ENCODE measurements at regions not wholly inside any gene's neighbourhood (a gene's known extent, or its start where the extent isn't known, plus 50 kb on each side); places are given as distances from the start of the nearest gene placed in this dataset.

- no peak for DNase-seq (ENCODE audit: extremely low read depth, low read depth)
- TF ChIP-seq, protein P1, sequence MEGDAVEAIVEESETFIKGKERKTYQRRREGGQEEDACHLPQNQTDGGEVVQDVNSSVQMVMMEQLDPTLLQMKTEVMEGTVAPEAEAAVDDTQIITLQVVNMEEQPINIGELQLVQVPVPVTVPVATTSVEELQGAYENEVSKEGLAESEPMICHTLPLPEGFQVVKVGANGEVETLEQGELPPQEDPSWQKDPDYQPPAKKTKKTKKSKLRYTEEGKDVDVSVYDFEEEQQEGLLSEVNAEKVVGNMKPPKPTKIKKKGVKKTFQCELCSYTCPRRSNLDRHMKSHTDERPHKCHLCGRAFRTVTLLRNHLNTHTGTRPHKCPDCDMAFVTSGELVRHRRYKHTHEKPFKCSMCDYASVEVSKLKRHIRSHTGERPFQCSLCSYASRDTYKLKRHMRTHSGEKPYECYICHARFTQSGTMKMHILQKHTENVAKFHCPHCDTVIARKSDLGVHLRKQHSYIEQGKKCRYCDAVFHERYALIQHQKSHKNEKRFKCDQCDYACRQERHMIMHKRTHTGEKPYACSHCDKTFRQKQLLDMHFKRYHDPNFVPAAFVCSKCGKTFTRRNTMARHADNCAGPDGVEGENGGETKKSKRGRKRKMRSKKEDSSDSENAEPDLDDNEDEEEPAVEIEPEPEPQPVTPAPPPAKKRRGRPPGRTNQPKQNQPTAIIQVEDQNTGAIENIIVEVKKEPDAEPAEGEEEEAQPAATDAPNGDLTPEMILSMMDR (IDR thresholded peaks at IDR 0.05; ENCODE audit: low read depth, low read length): no peak
Measured at GRCh38 chr7:85950418-85950817, 693.3 kb upstream of the GRM3 start.

- TF ChIP-seq, protein P1 (IDR thresholded peaks at IDR 0.05; ENCODE audit: low read depth, low read length): no peak
- DNase-seq (ENCODE audit: extremely low read depth, low read depth): no peak
Measured at GRCh38 chr7:85947767-85948166, 695.9 kb upstream of the GRM3 start.

DNA sequence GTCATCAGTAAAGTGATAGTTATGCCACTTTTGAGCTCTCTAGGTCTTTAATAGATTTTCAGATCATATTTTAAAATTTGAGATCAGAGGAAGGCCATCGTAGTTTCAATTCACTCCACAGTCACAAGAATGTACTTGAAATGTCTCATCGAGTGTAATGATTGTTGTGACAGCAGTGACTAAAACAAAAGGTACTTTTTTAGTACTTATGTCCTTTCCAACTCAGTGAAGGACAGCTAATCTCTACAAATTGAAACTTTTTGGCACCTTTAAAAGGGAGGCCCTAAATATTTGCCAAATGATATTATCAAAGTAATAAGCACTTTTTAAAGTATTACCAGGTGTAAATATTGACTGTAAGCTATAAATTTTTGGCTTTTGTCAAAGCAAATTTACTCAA, 702.9 kb upstream of the GRM3 start:
- no peak for DNase-seq (ENCODE audit: extremely low read depth, low read depth)
- TF ChIP-seq, protein P1 (IDR thresholded peaks at IDR 0.05; ENCODE audit: low read depth, low read length): no peak

GRCh38 chr7:85931919-85932318, 711.8 kb upstream of the GRM3 start:
- no peak for DNase-seq (ENCODE audit: extremely low read depth, low read depth)
- TF ChIP-seq, protein P1 (IDR thresholded peaks at IDR 0.05; ENCODE audit: low read depth, low read length): no peak

- TF ChIP-seq, protein P1 (IDR thresholded peaks at IDR 0.05; ENCODE audit: low read depth, low read length): no peak
- DNase-seq (ENCODE audit: extremely low read depth, low read depth): no peak
Measured at GRCh38 chr7:85928500-85928899, 715.2 kb upstream of the GRM3 start.

DNA sequence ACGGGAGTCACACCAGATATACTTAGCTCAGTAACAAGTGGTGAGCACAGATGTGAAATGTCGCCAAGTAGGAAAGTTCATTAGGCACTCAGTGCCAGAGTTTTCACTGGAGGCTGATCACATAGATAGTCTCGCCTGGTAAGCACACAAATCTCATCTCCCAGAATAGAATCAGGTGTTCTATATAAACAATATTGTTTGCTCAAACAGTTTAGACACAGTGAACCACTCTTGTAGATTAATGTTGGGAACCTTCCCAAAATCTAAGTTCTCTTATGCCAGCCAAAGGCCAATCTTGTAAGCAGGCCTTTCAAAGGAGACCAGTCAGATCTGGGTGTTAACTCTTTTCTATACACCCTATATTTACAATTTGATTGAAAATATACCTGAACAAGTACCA, 716.5 kb upstream of the GRM3 start:
- no peak for DNase-seq (ENCODE audit: extremely low read depth, low read depth)
- TF ChIP-seq, protein P1 (IDR thresholded peaks at IDR 0.05; ENCODE audit: low read depth, low read length): no peak

GRCh38 chr7:85924062-85924461, 719.6 kb upstream of the GRM3 start:
- TF ChIP-seq, protein P1 (IDR thresholded peaks at IDR 0.05; ENCODE audit: low read depth, low read length): no peak
- no peak for DNase-seq (ENCODE audit: extremely low read depth, low read depth)

All from AG09319 (cell line).